ENCODE measurements at regions not wholly inside any gene's neighbourhood (a gene's known extent, or its start where the extent isn't known, plus 50 kb on each side); places are given as distances from the start of the nearest gene placed in this dataset.

DNA sequence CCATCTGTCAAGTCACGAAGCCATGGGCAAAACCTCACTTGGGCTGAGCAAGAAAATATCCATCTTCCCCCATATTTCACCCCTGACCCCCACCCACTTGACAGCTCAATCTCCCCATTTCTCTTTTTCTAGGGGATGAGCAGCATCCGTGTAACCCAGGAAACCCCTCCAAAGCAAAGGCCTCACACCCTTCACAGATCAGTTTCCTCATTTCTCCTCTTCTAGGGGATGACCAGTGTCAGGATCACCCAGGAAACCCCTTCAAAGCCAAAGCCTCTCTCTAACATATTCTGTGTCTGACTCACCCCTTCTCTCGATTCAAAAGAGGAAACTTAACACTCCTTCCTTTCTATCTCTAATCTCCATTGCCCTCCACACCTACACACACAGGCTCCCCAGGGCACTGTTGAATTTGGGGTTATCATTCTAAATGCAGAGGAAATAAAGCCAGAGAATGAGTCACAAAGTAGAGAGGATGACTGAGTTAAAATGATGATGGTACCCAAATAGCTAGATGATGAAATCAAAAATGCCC lies 439.7 kb downstream of the BUD13 start:
- TF ChIP-seq CTCF (IDR thresholded peaks at IDR 0.05) (no peak), EP300 (IDR thresholded peaks at IDR 0.05) (no peak)
